ENCODE measurements at regions not wholly inside any gene's neighbourhood (a gene's known extent, or its start where the extent isn't known, plus 50 kb on each side); places are given as distances from the start of the nearest gene placed in this dataset.

- peak in 1 of 2 donors; percentile 25 for DNase-seq (ENCODE audit: low spot score in 2 of 2)
- no peak for TF ChIP-seq POLR2A (IDR thresholded peaks at IDR 0.05)
- no peak for TF ChIP-seq CTCF (IDR thresholded peaks at IDR 0.05)
- intact Hi-C loops (cut with DNase I; ENCODE audit: low total_unique reads), result no loop called here
- H3K4me3 ChIP-seq (ENCODE audit: low read depth, poor library complexity, severe bottlenecking), result no peak overlapping the region
- WGBS, 2 donors, result 83 to 85% methylated on average over 19 of the region's 19 CpGs
These were observed 143.4 kb upstream of the RPS6KA2 start for GRCh38 chr6:166770216-166771116.

GRCh38 chr6:166769648-166770047 is 142.6 kb upstream of the RPS6KA2 start:
- H3K4me3 ChIP-seq (ENCODE audit: low read depth, poor library complexity, severe bottlenecking), result no peak overlapping the region
- peak in 1 of 2 donors; percentile 58 for DNase-seq (ENCODE audit: low spot score in 2 of 2)
- 96% methylated on average over 7 of the region's 7 CpGs for WGBS, 2 donors
- no peak for TF ChIP-seq CTCF (IDR thresholded peaks at IDR 0.05)
- TF ChIP-seq POLR2A (IDR thresholded peaks at IDR 0.05), result no peak
- intact Hi-C loops (cut with DNase I; ENCODE audit: low total_unique reads), result no loop called here

GRCh38 chr6:166768761-166769160 is 141.7 kb upstream of the RPS6KA2 start:
- TF ChIP-seq CTCF (IDR thresholded peaks at IDR 0.05) (no peak), POLR2A (IDR thresholded peaks at IDR 0.05) (no peak)
- H3K4me3 ChIP-seq (ENCODE audit: low read depth, poor library complexity, severe bottlenecking), result no peak overlapping the region
- intact Hi-C loops (cut with DNase I; ENCODE audit: low total_unique reads), result no loop called here
- peak in 1 of 2 donors; percentile 58 for DNase-seq (ENCODE audit: low spot score in 2 of 2)
- 64 to 74% methylated on average over 8 of the region's 8 CpGs for WGBS, 2 donors

- TF ChIP-seq CTCF (IDR thresholded peaks at IDR 0.05) (no peak), POLR2A (IDR thresholded peaks at IDR 0.05) (no peak)
- no peak overlapping the region for H3K4me3 ChIP-seq (ENCODE audit: low read depth, poor library complexity, severe bottlenecking)
- 87 to 88% methylated on average over 16 of the region's 16 CpGs for WGBS, 2 donors
- DNase-seq (ENCODE audit: low spot score in 2 of 2), result peak in 1 of 2 donors; percentile 77
- intact Hi-C loops (cut with DNase I; ENCODE audit: low total_unique reads), result no loop called here
These were observed 140.2 kb upstream of the RPS6KA2 start for GRCh38 chr6:166767230-166767629.

GRCh38 chr6:166766769-166767168 is 139.7 kb upstream of the RPS6KA2 start:
- H3K4me3 ChIP-seq (ENCODE audit: low read depth, poor library complexity, severe bottlenecking), result no peak overlapping the region
- intact Hi-C loops (cut with DNase I; ENCODE audit: low total_unique reads), result no loop called here
- no peak for TF ChIP-seq CTCF (IDR thresholded peaks at IDR 0.05)
- no peak for TF ChIP-seq POLR2A (IDR thresholded peaks at IDR 0.05)
- 73 to 80% methylated on average over 10 of the region's 10 CpGs for WGBS, 2 donors
- DNase-seq (ENCODE audit: low spot score in 2 of 2), result peak in 1 of 2 donors; percentile 57

- no peak overlapping the region for H3K4me3 ChIP-seq (ENCODE audit: low read depth, poor library complexity, severe bottlenecking)
- intact Hi-C loops (cut with DNase I; ENCODE audit: low total_unique reads), result no loop called here
- TF ChIP-seq CTCF (IDR thresholded peaks at IDR 0.05), result no peak
- no peak for TF ChIP-seq POLR2A (IDR thresholded peaks at IDR 0.05)
- DNase-seq (ENCODE audit: low spot score in 2 of 2), result no peak
- WGBS, 2 donors, result 86 to 97% methylated on average over 14 of the region's 14 CpGs
These were observed 138.1 kb upstream of the RPS6KA2 start for GRCh38 chr6:166765234-166765541.
